ENCODE measurements at regions not wholly inside any gene's neighbourhood (a gene's known extent, or its start where the extent isn't known, plus 50 kb on each side); places are given as distances from the start of the nearest gene placed in this dataset.
A peak's percentile ranks its signal among the peaks of the same experiment; 100 is the strongest.
"Not testable (repeated sequence)": the region's sequence is repeated elsewhere in the genome, so short reads cannot be mapped to it uniquely, and the experiment has no call there.

DNA sequence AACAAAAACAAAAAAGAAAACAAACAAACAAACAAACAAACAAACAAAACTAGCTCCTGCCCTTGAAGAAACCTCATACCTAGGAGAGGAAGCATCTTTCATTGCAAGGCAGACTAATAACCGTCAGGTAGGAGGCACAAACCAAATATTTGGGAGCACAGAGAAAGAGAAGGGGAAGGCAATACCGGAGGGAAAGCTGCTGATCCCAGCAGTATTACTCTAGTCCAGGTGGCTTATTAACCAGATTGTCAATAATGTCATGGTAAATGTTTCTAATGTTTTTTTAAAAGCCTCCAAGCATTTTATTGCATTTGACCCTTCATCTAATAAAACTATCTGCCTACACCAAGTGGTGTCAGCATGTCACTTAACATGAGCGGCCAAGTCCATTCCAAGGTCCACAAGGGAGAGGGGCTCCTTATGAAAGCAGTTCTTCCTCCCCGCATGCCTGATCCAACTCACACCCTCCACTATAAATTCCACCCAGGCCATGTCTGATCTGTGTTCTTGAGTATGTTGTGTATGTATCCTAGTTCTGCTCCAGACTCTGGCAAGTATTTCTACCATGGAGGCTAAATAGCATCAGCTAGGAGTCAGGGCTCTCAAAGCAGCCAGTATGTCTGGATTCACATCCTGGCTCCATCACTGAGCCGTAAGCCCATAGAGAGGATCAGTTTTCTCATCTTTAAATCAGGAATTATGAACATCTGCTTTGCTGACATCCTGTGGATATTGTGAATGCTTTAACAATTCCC is 208.1 kb upstream of the TENM4 start:
- no peak for DNase-seq

DNA sequence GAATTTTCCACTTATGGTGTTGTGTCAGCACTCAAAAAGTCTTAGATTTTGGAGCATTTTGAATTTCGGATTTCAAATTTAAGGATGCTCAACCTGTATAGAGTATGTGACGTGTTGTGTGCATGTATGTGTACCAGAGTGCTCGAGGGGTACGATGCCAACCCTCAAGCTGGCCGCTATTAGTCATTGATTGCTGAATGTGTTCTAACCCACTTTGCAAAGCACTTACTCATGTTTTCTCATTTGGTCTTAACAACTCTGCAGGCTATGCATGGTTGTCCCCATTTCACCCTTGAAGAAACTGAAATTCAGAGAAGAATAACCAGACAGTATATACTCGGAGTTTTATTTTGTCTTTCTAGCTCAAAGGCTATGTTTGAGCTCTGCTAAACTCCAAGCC is 196.4 kb upstream of the TENM4 start:
- DNase-seq, result no peak

DNA sequence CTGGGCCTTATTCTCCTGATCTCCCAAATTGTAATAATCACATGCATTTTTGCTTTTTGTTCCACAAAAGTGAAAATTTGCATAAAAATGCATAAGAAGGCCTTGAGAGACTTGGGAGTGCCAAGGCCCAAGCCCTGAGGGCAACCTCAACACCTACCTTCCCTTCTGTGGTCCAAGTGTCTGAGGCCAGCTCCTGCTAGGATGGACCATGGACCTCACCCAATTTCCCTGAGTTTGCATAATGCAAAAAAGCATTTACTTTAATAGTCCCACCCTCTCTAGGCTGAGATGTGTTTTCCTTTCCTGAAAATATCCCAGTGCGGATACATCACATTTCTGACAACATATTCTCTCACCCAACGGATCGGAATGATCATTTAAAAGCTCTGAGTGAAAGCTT is 194.1 kb upstream of the TENM4 start:
- no peak for DNase-seq

DNA sequence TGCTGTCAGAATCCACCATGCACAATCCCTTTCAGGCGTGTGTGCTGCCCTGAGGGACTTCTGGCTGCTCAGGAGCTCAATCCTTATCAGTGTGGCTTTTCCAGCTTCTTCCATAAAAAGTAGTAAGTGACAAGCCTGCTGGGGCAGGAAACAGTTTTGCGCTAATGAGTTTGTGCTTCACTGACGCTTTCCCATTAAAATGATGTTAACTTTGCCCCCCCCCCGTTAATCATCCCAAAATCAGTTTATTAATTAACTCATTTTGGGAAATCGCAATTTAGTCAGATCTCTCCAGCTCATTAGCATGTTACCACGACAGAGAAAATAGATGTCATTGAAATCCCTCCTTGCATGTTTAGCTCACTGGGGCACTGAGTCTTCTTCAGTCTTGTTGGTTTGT is 186.5 kb upstream of the TENM4 start:
- DNase-seq, result no peak

DNA sequence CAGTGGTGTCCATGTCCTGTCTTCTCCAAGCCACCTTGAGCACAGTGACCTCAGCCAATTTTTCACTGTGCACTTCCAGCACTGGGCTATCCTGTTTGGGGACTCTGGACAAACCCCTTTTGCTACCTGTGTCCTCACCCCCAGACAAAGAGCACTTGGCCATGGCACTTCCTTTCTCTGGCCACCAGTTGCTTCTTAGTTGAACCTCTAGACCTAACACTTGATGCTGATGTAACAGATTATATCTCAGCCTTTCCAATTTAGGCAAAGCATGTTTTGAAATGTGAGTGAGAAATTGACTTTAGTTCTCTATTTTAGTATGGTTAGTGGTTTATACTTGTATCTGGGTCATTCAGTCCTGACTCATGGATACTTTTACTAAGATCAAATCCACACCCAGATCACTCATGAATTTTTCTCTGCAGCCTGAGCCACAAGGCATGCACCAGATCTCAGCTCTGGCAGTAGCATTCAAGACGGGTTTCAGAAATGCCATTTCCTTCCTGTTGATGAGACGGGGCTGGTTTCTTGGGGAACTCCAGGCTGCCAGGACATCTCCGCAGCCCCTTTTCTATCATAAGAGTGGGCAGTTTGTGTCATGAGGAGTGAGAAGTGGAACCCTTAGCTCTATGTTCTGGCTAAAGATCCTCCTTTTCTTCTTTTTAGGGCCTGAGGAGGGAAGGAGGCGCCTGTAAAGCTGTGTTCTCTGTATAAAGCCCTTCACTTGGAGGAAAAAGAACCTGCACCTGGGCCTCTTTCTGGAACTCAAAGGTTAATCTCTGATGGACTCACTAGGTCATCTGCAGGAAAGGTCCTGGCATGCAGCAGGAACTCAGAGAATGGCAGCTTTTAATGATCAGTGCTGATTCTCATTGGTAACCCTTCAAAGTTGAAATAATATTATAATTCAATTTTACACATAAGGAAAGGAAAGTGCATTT is 185.6 kb upstream of the TENM4 start:
- no peak for DNase-seq

DNA sequence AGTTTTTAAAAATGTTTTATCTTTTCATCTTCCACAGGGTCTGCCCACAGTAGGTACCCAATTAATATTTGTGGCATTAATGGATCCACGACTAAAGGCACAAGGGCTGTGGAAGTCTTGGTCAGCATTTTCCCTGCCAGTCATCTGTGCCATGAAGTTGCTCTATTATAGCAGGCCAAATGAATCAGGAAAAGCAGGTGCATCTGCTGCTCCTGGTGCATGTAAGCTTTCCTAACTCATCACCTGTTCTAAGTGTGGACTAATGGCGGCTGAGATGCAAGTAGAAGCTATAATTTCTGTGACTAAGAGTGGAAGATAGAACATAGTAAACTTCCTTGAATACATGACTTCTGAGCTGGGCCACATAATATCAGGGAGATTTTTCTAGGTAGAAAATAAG is 182.5 kb upstream of the TENM4 start:
- DNase-seq, result no peak

DNA sequence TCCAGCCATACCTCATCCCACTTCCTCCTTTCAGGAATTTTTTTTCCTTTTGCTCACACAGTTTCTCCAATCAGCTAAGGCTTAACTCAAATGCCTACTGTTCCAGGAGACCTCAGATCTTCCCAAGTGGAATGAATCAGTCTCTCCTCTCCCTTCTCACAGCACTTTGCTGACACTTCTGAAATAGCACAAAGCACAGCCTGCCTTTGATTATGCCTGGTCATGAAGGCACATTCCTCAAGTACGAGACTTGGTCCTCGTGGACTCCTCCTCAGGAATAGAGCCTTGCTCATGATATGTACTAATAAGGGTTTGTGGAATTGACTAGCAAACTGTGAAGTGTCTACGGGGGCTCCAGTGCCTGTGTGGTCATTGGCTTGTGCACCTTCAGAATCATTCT is 176.7 kb upstream of the TENM4 start:
- peak; percentile 67 for DNase-seq

DNA sequence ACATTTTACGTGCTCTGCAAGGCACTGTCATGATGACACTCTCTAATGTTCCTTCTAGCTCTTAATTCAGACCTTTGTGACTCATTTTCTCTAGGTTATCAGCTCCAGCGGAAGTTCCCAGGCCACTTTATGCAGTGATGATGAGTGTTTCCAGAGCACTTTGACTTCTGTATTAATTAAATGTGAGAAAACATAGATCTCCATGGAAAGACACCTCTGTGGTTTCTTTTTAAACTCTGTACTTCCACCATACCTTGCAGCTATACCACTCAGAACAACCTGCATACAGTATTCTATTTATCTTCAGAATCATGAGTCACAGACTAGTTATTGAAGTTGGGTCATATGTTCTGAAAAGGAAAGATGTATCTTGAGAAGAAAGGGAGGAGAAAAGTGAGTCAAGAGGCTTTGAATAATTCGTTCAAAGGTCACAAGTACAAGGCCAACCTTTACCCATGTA is 175.6 kb upstream of the TENM4 start:
- no peak for DNase-seq

DNA sequence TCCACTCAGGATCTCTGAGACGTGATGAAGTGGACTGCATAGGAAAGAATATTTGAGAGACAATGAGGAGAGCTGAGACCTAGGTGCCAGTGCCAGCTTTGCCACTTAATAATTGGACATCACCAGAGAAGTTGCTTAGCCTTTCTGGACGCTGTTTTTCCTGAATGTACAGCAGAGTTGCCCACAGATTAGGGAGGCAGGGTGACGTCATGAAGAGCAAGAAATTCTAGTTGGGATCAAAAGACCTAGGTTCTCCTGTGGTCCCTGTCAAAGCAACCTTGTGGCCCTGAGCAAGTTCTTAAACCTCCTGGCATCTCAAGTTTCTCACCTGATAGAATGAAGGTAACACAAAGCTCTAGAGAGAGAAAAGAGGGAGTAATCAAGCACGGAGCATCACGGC is 174.6 kb upstream of the TENM4 start:
- no peak for DNase-seq

DNA sequence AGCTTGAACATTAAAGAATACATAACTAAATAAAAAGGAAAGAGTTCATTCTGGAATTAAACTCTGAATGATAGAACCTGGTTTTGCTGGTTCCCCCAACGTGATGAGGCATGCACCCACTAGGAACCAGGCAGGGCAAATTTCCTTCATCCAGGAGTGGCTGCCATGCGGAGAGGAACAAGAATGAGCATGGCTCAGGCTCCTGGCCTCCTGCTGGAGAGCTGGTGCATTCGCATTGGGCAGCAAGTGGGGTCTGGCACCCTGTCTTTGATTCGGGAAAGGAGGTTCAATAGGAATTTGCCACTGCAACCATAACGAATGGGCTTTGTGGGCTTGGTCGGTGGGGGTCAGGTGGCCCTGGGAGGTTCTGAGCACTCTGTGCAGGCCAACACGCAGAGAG is 169.8 kb upstream of the TENM4 start:
- DNase-seq, result no peak

DNA sequence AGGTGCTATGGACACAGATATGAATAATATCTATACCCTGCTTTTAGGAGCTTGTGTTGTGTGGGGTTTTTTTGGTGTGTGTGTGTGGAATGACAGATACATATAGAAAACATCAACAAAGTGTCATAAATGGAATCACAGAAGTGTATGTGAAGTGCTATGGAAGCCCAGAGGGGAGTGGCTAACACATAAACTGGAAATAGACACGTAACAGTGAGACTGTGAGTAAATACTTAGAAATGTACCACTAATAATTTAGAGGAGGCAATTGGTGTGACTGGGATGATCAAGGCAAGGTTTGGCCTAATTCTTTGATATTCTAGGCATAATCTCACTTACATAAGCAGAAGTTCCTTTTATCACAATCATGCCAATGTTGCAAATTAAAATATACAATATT is 169.3 kb upstream of the TENM4 start:
- no peak for DNase-seq

DNA sequence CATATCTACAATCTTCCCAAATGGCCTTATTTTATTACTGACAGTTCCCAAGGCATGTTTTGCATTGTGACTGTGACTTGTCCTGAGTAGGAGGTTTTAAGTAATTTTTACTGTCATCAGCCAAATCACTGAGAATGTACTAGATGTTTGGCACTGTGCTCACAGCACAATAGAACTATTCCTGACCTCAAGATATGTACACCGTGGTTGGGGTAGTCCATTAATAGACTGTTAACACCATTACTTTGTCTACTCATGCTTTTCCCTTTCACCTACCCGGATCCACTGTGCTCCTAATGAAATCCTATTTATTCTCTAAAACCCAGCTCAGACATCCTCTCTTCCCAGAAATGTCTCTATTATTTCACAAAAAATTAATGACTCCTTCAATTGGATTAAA is 168.7 kb upstream of the TENM4 start:
- no peak for DNase-seq

DNA sequence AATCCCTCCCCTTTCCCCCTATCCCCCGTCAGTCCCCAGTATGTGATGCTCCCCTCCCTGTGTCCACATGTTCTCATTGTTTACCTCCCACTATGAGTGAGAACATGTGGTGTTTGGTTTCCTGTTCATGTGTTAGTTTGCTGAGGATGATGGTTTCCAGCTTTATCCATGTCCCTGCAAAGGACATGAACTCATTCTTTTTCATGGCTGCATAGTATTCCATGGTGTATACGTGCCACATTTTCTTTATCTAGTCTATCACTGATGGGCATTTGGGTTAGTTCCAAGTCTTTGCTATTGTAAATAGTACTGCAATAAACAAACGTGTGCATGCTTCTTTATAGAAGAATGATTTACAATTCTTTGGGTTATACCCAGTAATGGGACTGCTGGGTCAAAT is 165.6 kb upstream of the TENM4 start:
- DNase-seq, result not testable (repeated sequence)

DNA sequence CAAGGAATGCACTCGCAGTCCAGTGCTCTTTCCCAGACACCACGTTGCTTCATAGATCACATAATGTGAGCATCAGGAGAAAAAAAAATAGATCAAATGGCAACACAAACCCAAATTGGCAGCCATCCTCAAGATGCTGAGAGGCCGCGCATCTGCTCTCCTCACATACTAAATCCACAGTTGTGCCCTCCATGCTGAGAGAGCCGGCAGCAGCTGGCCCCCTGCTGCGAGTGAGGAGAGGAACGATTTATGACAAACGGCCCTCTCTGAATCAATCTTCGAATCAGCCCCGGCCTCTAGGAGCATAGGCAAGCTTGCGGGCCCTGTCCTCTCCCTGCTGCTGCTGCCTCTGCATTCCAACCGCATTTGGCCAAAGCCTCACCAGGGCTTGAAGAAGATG is 159.9 kb upstream of the TENM4 start:
- DNase-seq, result no peak

DNA sequence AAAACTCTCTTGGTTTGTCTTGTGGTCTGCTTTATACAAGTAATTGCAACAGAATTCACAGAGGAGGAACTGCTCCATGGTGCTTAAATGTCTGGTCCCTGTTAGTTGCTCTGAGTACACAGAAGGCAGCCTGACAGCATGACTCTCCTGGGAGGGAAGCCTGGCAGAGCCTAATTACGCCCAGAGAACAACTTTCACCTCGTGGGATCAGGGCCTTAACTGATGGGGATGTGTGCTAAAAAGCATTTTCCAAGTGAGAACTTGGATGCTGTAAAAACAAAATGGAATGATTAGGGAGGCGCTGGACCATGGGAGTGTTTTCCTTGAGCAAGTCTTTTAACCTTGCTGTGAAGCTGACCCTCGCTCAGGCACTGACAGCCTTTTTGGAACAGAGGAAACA is 154.0 kb upstream of the TENM4 start:
- no peak for DNase-seq

DNA sequence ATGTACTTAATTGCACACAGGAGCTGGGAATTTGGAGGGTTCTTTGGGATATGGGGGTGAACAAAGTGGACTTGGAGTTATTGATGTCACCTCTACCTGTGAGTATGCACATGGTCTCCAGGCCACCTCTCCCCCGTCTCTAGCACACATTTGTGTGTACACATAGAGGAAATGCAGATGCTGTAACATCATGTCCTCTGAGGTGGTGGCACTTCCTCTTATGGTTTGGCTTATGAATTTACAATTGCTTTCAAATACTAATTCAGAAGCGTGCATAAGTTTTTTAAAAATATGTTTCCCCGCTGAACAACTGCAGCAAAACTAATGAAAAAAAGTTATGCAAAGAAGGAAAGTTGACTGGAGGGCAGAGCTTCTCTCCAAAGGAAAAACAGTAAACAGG is 152.0 kb upstream of the TENM4 start:
- DNase-seq, result no peak

DNA sequence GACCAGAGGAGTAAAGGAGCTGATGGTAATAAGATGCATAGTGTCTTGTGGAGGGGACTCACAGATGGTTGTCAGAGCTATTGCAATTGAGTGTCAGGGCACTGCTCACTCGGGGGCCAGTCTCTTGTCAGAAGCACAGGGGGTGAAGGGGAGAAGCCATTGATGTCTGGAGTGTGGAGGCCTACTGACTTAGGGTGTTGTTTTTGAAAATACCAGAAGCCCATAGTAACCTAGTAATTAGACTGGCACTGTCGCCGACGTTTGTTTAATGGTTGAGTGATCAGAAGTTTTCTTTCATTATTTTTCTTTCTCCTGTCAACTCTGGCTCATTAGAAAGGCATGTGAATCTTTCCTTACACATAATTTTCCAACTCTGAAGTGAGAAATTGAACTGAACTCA is 151.6 kb upstream of the TENM4 start:
- DNase-seq, result peak; percentile 86

DNA sequence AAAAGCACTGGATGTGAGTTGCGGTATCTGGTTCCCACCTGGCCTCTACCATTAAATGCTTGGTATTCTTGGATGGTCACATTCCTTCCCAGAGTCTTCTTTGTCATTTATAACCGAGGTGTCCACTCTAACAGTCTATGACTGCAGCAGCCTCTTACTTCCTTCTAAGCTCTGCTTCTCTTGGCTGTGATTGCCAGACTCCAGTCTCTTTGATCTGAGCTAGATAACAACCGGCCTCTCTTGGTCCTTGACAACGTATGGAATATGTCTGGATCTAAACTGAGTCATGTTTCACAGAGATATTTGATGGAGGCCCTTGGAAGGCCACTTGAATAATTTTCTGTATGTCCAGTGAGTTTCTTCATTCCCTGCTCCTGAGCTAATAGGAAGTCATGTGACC is 141.6 kb upstream of the TENM4 start:
- no peak for DNase-seq

DNA sequence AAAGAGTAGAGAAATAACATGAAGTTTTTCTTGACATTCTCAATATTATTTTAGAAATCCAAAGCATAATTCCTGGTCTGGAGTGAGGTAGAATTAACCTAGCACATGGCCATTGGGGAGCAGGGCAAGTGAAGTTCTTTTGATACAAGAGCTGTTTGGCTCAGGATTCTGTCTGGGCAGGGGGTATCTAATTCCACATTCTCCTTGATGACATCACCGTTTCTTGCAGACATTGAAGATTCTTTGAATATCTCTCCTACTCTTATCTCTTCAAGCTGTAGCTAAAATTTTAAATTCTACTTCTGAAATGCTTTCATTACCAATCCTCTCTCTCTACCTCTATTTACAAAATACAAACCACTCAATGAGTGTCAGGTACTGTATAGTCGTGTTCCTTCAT is 138.2 kb upstream of the TENM4 start:
- DNase-seq, result no peak

DNA sequence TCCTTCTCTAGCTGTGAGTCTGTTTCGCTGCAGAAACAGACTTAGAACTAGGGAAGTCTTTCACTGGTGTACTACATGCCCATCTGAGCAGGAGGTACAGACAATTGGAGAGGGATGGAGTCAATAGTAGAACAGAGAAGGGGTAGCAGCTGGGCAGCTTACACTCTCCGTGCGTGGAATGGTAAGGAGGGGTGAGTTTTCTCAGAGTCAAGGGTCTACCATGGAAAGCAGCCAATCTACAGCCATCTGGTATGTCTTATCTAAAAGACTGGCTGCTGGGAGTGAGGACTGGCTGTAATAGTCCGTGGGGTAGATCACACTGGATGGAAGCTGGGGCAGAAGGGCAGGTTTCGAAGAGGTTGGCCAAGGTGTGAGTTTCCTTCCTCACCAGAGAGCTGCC is 137.3 kb upstream of the TENM4 start:
- DNase-seq, result no peak

DNA sequence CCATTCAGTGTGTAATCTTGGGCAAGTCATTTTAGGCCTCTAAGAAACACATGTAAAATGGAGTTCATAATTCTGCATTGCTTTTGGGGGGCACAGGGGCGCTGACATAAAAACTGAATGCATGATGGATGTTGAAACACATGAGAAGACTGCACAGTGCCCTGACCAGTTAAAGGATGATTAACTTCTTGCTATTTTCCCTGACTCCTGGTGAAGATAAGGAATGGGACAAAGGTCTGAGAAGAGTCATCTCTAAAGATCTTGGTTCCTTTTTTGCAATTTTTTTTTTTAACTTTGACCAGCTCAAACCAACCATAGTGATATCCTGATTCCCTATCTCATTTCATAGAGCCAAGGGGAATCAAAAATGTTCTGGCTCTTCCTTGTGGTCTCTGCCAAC is 134.9 kb upstream of the TENM4 start:
- DNase-seq, result peak; percentile 14

DNA sequence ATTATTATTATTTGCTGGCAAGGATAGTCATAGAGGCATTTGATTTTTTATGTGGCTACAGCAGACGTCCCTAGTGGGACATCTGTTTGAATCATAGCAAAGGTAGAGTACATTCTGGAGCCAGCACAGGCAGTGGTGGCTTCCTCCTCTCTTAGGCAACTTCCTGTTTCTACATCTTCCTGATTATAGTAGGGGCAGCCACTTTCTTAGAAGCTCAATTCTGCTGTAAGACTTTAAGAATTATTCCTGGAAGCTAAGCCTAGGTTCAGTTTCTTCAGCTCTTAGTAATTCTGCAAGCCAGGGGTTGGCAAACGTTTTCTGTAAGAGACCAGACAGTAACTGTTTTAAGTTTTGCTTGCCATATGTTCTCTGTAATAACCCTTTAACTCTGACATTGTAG is 129.3 kb upstream of the TENM4 start:
- no peak for DNase-seq

DNA sequence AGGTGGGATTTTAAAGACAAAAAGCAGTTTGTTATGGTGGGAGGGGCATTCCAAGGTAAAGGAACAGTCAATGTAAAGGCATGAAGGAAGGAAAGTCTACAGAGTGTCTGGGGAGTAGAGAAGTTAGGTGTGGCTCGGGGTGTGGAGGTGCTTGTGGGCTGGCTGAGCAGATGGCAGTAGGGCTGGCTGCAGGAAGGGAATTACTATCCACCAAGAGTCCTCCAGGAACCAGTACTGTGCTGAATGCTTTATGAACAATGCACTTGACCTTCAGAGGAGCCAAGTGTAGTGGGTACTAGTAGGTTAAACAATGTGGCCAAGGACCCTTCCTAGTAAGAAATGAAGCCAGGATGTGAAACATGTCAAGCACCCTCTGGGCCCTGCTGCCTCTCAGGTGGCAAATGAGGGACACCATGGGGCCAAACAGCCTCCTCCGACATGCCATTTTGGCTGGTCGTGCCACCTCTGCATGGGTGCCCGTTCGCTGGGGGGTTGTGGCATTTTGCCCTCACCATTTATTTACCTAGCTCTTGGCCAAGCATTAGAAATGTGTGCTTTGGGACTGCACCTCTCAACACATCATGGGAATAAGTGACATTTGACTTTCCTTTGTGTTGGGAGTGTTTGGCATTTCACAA is 123.6 kb upstream of the TENM4 start:
- no peak for DNase-seq

DNA sequence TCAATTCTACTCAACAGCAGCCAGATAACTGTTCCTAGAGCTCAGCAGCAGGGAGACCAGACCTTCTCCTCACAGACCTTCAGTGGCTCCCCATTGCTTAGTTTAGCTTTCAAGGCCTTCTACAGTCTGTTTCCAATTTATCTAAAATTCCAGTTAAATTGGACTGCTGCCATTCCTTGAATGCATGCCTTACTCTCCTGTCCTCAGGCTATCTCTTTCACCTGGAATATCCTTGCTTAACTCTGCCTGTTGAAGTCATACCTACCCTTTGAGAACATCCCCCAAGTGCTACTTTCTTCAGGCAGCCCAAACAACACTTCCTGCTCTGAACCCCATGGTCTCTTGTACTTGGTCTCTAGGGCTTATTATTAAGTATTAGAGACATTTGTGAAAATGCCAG is 120.7 kb upstream of the TENM4 start:
- no peak for DNase-seq
